HG02885 (cell line): ENCODE measurements at regions not wholly inside any gene's neighbourhood (a gene's known extent, or its start where the extent isn't known, plus 50 kb on each side); places are given as distances from the start of the nearest gene placed in this dataset.
"Not testable (repeated sequence)": the region's sequence is repeated elsewhere in the genome, so short reads cannot be mapped to it uniquely, and the experiment has no call there.

Experiments used
- ATAC-seq: cut with Tn5 transposase; IDR thresholded peaks from one replicate; pipeline ENCODE4 v1.9.1; 2021; ENCODE audit warnings: mild to moderate bottlenecking; ENCODE audit not compliant: unreplicated experiment, poor library complexity

GRCh38 chr4:12053966-12054365, 625.3 kb upstream of the HS3ST1 start:
- no peak for ATAC-seq

DNA sequence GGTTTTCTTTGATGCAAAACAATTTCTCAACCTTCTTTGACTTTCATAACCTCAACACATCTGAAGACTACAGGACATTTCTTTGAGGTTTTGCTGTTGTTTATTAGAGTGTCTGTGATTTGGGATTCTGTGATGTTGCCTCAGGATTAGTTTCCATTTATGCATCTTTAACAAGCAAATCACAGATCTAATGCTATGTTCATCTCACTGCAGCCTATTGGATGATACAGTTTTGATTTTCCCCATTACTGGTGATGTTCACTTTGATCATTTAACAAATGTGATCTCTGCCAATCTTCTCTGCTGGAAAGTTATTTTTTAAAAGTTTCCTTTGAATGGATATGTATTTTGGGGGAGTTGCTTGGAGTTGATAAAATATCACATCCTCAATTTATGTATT, 624.9 kb upstream of the HS3ST1 start:
- ATAC-seq = no peak

- no peak for ATAC-seq
Measured at GRCh38 chr4:12050357-12050756, 621.7 kb upstream of the HS3ST1 start.

GRCh38 chr4:12042818-12043217, 614.1 kb upstream of the HS3ST1 start:
- ATAC-seq = no peak

- no peak for ATAC-seq
Measured at GRCh38 chr4:12041828-12042227, 613.1 kb upstream of the HS3ST1 start.

GRCh38 chr4:12036450-12036849, 607.8 kb upstream of the HS3ST1 start:
- no peak for ATAC-seq

DNA sequence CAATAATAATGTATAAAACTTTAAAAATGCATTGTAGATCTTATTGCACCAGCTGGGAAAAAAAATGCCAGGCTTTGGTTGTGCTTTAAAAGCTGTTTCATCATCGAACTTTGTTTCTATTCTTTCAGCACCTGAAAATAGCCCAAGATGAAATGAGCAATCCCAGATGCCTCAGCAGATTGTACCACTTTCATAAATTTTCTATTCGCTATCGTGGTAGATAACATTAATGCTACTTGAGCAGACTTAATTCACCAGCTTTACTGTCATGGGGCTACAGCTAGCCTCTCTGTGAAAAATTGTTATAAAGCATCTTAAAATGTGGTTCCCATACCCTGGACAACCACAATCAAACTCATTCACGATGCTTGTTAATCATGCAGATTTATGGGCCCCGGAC, 599.6 kb upstream of the HS3ST1 start:
- ATAC-seq = no peak

GRCh38 chr4:12022409-12022808, 593.7 kb upstream of the HS3ST1 start:
- no peak for ATAC-seq

- ATAC-seq = no peak
Measured at GRCh38 chr4:12016729-12017128, 588.0 kb upstream of the HS3ST1 start.

- no peak for ATAC-seq
Measured at GRCh38 chr4:12005471-12005870, 576.8 kb upstream of the HS3ST1 start.

DNA sequence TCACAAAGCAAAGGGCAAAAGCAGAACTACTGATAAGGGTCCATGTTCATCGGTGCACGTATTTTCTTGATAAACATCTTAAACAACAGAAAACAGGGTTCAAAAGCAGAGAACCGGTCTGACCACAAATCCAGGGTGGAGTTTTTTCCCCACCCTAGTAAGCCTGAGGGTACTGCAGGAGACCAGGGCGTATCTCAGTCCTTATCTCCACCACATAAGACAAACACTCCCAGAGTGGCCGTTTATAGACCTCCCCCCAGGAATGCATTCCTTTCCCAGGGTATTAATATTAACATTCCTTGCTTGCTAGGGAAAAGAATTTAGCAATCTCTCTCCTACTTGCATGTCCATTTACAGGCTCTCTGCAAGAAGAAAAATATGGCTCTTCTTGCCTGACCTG, 567.9 kb upstream of the HS3ST1 start:
- ATAC-seq = not testable (repeated sequence)

GRCh38 chr4:11976726-11977263, 548.1 kb upstream of the HS3ST1 start:
- no peak for ATAC-seq

- no peak for ATAC-seq
Measured at GRCh38 chr4:11973270-11973669, 544.6 kb upstream of the HS3ST1 start.

DNA sequence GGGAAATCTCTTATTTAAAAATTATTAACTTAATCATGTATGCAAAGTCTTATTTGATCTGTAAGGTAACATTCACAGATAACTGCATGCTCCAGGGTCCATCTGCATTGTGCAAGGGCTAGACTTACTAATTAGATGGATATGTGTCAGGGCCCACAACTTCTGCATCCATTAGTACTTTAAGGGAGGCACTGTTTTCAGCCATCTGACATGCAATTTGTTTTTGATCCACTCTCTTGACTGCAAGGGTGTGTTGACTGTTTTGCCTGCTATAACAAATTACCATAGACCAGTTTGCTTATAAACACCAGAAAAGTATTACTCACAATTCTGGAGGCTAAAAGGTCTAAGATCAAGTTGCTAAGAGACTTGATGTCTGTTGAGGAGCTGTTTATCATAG, 542.1 kb upstream of the HS3ST1 start:
- no peak for ATAC-seq

- no peak for ATAC-seq
Measured at GRCh38 chr4:11966782-11967181, 538.1 kb upstream of the HS3ST1 start.

GRCh38 chr4:11954093-11954492, 525.4 kb upstream of the HS3ST1 start:
- ATAC-seq = no peak

DNA sequence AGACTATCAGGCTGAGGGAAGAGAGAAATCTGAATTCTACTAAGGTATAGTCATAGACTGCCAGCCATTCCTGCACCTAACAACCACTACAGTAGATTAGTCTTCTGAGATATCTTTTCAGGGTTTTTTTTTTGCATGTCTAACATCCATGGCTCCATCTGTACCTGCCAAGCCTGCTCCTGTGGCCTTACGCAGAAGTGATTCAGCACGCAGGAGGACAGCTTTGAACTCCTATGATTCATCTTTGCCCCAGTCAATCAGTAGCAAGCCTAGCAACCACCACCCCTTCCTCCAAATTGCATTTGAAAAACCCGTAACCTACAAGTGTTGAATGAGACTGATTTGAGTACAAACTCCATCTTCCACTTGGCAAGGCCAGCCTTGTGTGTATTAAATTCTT, 520.7 kb upstream of the HS3ST1 start:
- ATAC-seq = no peak

GRCh38 chr4:11947629-11948028, 518.9 kb upstream of the HS3ST1 start:
- not testable (repeated sequence) for ATAC-seq

DNA sequence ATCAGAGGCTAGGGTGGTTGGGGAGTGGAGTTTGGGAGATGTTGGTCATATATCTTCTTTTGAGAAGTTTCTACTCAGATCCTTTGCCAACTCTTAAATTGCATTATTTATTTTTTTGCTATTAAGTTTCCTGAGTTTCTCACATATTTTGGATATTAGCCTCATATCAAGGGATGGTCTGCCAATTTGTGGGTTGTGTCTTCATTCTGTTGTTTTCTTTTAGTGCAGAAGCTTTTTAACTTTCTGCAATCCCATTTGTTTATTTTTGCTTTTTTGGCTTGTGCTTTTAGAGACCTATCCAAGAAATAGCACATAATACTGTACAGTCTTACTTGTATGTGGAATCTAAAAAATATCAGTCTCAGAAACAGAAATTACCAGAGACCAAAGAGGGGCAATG, 509.2 kb upstream of the HS3ST1 start:
- no peak for ATAC-seq

- ATAC-seq = no peak
Measured at GRCh38 chr4:11931266-11931820, 502.6 kb upstream of the HS3ST1 start.

DNA sequence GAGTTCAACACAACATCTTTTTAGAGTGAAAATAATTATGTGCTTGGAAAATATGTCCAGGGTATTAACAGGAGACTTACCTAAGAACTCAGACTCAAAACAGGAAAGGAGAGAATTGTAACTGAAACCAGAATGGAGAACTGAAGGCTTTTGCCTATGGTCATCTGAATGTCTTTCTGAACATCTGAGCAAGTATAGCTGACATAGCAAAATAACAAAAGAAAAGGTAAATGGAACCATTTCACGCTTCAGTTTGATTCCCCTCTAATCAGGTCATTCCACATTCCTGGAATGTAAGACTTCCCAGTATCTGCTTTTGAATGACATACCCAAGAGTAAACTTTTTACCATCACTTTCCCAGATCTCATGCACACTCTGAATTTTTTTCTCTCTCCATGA, 500.4 kb upstream of the HS3ST1 start:
- ATAC-seq = no peak

DNA sequence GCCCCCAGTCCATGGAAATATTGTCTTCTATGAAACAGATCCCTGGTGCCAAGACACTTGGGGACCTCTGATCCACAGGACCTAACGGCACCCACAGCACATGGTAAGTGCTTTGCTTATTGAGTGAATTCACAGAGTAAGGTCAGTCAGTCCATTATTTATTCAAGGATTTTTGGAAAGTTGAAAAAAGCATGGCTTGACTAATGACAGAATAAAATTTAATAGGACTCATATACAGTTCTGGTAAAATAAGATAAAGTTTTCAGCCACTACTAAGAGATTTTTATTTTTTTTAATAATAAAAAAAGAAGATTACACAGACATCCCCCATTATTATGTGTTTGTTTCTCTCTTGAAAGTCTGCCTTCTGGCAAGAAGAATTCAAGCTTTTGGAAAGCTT, 490.6 kb upstream of the HS3ST1 start:
- ATAC-seq = no peak

DNA sequence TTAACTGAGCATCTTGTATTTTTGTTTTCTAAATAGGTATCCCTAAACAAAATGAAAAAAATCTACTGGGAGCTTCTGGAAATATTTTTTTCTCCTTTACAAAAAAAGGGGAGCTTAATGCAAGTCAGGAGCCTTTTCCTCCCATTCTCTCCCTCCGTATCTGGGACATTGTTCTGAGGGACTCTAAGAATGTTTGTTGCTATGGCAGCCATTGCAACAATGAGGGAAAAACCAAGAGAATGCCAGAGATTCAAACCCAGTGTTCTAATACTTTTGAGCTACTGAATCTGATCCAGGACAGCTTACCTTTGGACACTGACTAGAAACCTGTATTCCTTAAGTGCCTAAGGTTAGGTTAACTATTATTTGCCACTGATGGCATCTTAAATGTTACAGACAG, 485.7 kb upstream of the HS3ST1 start:
- ATAC-seq = no peak
